HG02623 (cell line): ENCODE measurements at regions not wholly inside any gene's neighbourhood (a gene's known extent, or its start where the extent isn't known, plus 50 kb on each side); places are given as distances from the start of the nearest gene placed in this dataset.
"Not testable (repeated sequence)": the region's sequence is repeated elsewhere in the genome, so short reads cannot be mapped to it uniquely, and the experiment has no call there.

Experiments used
- ATAC-seq: cut with Tn5 transposase; IDR thresholded peaks from one replicate; pipeline ENCODE4 v1.9.1; 2021; ENCODE audit warnings: moderate library complexity; ENCODE audit not compliant: unreplicated experiment

DNA sequence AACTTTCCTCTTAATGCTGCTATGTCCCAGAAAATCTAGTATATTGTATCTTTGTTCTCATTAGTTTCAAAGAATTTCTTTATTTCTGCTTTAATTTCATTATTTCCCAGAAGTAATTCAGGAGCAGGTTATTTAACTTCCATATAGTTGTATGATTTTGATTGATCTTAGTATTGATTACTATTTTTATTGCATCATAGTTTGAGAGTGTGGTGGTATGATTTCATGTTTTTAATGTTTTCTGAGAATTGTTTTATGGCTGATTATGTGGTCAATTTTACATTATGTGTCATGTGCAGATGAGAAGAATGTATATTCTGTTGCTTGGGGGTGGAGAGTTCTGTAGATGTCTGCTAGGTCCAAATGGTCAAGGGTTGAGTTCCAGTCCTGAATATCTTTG lies 425.6 kb upstream of the RORB start:
- no peak for ATAC-seq

DNA sequence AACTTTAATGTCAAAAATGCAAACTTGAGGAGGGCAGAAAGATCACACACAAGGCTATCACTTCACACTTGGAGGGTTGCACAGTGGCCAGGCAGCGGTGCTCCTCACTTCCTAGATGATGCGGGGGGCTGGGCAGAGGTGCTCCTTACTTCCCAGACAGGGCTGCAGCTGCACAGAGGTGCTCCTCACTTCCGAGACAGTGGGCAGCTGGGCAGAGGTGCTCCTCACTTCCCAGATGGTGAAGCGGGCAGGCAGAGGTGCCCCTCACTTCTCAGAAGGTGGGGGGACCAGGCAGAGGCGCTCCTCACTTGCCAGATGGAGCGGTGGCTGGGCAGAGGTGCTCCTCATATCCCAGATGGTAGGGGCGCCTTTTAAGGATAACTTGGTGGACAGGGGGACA lies 423.2 kb upstream of the RORB start:
- no peak for ATAC-seq

DNA sequence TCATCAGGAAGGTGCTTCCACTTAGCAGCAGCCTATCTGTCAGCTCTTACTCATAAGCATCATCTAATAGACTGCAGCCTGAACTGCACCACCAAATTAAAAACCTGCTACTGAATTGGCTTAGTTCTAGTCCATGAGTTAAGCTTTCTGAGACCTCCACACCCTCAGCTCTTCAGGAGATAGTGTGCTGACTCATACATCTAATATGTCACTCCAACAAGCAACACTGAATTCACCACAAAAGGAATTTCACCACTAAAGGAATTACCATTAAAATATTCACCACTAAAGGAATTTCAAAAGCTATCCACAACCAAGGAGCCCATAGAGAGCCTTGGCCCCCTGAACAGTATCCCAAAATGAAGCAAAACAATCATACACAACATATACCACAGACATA lies 418.5 kb upstream of the RORB start:
- ATAC-seq = no peak

DNA sequence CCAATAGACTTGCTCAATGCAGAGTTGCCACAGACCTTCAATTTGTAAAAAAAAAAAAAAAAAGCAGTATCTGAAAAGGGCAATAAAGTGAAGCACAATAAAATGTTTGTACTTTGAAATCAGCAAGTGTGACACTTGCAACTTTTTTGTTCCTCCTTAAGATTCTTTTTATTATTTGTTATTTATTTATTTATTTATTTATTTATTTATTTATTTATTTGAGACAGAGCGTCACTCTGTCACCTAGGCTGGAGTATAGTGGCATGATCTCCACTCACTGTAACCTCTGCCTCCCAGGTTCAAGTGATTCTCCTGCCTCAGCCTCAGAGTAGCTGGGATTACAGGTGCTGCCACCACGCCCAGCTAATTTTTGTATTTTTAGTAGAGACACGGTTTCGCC lies 416.5 kb upstream of the RORB start:
- not testable (repeated sequence) for ATAC-seq

DNA sequence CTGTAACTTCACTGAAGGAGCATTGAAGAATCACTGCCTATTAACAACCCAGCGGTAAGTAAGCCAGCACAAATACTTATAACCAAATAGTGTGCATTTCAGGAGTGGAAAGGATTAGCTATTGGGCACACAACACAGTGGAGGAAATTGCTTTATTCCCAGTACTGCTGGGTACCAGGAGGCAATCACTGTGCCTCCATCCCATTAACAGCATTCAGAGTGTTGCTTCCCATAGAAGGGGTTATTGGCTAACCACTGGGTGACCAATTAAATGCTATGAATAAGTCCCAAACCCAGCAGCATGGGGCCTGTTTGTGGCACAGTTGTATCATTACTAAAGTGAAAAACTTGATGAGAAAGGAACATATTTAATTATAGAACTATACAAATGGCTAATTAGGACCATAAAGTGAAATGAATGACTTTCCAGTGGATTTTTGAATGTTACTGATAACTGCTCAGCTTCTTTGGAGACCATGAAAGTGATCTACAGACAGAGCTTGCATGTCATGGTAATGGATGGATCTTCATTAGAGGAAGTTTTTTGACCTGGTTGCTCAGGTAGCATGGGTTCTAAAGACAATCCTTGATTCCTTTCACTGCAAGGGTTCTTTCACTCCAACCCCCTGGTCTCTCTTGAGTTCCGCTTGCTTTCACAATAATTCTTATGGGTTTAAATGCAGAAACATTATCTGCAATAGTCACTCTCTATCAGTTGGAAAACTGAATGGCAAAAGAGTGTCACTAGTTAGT lies 413.3 kb upstream of the RORB start:
- ATAC-seq = no peak

DNA sequence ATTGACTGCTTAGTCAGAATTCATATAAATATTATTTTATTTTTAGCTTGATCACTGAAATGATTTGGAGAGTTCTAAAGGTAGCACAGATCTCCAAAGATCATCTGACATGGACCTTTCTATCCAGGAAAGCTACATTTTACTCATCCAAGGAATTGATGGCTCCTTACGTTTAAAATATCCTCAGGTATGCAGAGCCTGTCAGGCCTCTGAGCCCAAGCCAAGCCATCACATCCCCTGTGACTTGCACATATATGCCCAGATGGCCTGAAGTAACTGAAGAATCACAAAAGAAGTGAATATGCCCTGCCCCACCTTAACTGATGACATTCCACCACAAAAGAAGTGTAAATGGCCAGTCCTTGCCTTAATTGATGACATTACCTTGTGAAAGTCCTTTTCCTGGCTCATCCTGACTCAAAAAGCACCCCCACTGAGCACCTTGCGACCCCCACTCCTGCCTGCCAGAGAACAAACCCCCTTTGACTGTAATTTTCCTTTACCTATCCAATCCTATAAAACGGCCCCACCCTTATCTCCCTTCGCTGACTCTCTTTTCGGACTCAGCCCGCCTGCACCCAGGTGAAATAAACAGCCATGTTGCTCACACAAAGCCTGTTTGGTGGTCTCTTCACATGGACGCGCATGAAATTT lies 411.6 kb upstream of the RORB start:
- not testable (repeated sequence) for ATAC-seq

DNA sequence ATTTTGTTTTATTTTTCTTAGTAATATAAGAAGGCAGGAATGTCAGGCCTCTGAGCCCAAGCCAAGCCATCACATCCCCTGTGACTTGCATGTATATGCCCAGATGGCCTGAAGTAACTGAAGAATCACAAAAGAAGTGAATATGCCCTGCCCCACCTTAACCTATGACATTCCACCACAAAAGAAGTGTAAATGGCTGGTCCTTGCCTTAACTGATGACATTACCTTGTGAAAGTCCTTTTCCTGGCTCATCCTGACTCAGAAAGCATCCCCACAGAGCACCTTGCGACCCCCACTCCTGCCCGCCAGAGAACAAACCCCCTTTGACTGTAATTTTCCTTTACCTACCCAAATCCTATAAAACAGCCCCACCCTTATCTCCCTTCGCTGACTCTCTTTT lies 406.2 kb upstream of the RORB start:
- ATAC-seq = not testable (repeated sequence)

DNA sequence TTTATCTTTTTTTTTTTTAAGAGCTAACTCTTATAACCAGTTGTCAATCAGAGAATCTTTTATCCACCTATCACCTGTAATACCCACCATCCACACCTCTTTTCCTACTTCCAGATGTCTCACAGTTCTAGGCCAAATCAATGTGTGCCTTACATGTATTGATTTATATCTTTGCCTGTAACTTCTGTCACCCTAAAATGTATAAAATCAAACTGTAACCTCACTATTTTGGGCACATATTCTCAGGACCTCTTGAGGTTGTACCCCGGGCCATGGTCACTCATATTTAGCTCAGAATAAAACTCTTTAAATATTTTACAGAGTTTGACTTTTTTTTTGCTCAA lies 404.7 kb upstream of the RORB start:
- ATAC-seq = no peak

DNA sequence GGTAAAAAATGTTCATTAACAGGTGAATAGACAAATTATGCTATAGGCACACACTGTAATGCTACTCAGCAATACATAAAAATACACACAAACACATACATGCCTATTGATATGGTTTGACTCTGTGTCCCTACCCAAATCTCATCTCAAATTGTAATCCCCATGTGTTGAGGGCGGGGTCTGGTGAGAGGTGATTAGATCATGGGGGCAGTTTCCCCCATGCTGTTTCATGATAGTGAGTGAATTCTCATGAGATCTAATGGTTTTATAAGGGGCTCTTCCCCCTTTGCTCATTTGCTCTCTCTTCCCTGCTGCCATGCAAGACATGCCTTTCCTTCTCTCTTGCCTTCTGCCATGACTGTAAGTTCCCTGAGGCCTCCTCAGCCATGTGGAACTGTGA lies 403.1 kb upstream of the RORB start:
- ATAC-seq = not testable (repeated sequence)

DNA sequence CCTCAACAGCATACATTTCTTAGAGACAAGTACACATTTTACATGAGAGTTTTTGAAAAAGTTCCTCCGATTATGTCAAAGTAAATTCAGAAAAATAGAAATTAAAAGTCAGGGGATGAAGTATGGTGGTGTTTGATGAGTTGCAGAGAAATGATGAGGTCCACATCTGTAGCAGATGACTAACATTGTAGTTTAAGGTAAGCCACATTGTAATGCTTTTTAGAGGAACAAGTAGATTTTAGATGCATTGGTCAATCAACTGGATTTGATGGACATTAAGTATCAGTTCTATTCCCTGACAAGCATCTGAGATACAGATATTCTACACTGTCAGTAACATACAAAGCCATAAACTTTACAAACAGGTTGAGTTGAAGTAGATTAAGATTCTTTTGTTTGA lies 402.4 kb upstream of the RORB start:
- no peak for ATAC-seq

DNA sequence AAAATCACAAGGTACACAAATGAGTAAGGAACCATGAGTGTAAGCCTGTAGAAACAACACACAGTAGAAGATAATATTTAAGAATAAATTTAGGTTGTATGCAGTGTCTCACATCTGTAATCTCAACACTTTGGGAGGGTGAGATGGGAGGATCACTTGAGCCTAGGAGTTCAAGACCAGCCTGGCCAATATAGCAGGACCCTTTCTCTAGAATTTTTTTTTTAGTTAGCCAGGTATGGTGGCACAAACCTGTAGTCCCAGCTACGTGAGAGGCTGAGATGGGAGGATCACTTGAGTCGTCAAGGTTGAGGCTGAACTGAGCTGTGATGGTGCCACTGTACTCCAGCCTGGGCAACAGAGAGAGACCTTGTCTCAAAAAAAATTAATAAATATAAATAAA lies 401.2 kb upstream of the RORB start:
- no peak for ATAC-seq

DNA sequence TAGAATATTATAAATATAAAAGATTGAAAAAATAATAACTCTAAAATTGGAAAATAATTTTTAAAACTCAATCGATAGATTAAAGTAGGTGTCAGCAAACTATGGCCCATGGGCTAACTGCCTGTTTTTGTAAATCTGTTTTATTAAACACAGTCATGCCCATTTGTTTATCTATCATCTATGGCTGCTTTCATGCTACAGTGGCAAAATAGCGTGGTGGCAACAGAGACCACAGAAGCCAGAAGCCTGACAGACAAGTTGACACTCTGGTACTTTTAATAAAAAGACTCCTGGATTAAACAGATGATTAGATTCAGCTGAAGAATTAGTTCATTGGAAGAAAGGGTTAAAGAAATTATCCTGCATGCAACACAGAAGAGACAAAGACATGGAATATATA lies 400.7 kb upstream of the RORB start:
- no peak for ATAC-seq

DNA sequence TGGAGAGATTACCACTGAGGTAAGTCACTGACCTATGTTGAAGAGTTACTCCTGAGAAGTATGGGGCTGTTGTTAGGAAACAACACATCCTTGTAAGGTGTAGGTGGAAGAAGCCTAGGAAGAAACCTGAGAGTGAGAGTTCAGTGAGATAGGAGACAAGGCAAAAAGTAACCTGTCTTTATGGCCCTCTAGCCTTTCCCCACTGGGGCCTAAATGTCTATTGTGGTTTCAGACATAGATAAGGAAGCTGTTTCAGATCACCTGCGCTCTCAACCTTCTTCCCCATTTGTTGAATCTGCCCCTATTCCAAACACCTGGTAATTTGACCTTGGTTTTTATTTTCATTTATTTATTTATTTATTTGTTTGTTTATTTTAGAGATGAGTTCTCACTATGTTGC lies 397.1 kb upstream of the RORB start:
- no peak for ATAC-seq

DNA sequence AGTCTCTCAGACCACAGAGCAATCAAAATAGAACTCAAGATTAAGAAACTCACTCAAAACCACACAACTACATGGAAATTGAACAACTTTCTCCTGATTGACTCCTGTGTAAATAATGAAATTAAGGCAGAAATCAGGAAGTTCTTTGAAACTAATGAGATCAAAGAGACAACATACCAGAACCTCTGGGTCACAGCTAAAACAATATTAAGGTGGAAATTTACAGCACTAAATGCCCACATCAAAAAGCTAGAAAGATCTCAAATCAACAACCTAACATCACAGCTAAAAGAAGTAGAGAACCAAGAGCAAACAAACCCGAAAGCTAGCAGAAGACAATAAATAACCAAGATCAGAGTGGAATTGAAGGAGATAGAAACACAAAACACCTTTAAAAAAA lies 395.0 kb upstream of the RORB start:
- not testable (repeated sequence) for ATAC-seq

DNA sequence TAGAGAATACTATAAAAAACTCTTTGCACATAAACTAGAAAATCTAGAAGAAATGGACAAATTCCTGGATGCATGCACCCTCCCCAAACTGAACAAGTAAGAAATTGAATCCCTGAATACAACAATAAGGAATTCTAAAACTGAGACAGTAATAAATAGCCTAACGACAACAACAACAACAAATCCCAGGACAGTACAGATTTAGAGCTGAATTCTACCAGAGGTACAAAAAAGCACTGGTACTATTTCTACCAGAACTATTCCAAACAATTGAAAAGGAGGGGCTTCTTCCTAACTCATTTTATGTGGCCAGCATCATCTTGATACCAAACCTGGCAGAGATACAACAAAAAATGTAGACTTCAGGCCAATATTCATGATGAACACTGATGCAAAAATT lies 394.4 kb upstream of the RORB start:
- ATAC-seq = no peak

DNA sequence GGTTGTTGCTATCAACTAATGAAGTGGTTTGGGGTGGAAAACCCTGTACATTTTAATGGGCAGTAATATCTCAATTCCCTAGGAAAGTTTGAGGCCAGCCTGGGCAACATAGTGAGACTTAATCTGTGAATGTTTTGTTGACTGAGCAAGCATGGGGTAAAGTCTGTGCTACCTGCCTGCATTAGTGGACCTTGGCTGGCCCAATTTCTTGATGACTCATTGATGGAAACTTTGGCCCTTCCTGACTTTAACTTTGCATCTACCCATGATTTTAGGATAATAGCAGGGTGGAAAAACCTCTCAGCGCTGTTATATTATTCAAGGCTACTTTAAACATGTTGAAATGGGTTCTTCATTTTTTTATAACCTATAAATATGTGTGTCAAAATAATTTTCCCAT lies 389.4 kb upstream of the RORB start:
- no peak for ATAC-seq

DNA sequence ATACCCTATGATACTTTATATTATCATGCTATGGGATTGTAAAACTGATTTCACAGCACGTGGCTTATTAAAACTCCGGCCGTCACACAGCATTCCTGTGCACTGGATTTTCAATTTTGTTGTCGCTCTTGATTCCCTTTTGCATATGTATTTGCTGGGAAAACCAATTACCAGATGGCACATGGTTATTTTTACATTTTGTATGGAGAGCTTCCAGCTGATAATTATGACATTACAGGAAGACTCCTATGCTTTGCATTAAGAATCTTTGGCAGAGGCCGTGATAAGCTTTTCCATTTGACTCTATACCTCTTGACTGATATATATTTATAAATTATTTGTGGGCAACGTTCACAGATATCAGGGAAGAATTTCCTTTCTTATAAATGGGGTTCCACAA lies 381.2 kb upstream of the RORB start:
- no peak for ATAC-seq

DNA sequence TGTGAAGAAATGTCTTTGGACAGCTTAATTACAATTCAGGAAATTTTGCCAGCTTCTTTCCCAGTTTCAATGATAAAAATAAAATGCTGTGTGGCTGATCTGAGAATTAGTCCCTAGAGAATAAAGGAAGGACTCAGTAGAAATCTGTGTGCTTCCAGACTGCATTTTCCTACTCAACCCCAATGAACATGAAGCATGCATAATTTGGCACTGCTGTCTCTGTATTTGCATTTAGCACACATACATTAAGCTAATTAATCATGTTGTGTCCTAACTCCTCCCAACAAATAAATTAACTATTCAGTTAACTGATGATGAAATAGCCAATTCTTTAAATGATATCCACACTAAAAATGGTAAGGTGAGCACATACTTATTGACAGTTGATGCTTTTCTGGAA lies 380.0 kb upstream of the RORB start:
- no peak for ATAC-seq

DNA sequence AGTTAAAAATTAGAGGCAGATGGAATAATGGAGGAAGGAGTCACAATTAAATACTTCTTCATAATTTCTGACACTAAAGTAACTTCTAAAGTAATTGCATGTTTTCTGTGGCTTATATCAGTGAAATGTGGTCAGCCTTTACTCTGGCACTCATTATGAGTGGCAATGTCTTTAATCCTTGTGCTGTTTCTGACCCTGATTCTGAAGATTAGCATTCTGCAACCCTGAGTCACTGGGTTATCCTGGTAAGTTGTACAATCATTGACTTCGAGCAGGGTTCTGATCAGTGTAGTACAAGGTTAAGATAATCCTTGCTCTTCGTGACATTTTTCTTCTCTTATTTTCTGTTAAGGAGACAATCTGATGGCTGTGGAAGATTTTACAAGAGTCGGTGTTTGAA lies 379.4 kb upstream of the RORB start:
- ATAC-seq = no peak

DNA sequence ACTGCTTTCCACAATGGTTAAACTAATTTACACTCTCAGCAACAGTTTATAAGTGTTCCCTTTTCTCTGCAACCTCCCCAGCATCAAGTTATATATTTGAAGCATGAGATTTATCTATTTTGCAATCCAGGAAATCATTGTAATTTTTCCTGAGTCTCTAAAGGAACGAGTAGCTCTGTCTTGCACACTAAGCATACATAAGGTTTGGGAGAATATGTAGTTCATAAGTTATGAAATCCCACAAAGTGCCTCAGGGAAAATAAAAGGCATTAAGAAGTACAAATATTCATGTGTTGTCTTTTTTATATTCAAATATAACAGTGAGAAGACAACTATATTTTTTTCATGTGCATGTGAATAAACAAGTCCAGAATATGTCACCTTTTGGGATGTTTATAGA lies 377.1 kb upstream of the RORB start:
- ATAC-seq = no peak

DNA sequence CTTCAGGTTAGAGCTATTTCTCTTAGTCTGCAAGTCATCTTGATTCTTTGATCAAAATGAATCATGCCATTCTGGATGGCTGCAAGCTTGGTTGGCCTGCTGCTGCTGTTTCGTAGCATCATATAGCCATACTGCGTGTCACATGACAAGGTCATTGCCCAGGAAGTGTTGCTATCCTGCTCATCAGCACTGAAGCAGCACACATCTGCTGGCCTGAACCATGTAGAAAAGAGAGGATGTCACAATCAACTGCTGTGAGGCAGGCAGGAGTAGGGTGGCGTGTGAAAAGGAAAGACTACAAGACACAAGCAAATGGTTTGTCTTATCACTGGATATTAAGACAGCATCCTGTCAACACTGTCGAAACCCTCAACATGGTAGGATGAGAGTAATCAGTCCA lies 376.7 kb upstream of the RORB start:
- no peak for ATAC-seq

DNA sequence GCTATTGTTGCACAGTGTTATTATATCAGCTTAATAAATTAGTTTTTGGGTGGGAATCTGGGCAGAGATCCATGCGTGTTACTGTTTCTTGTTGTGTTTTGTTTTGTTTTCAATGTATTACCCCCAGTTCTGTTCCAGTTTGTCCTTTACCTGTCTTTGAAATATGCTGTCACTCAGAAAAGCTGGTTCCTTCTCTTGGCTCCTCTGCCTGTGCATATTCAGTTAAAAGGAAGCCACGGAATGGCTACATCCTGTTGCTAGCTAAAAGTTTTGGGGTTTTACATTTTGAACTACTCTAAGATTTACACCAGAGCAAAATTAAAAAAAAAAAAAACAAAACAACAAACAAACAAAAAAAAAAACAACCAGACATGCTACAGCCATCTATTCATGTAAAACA lies 374.9 kb upstream of the RORB start:
- no peak for ATAC-seq

DNA sequence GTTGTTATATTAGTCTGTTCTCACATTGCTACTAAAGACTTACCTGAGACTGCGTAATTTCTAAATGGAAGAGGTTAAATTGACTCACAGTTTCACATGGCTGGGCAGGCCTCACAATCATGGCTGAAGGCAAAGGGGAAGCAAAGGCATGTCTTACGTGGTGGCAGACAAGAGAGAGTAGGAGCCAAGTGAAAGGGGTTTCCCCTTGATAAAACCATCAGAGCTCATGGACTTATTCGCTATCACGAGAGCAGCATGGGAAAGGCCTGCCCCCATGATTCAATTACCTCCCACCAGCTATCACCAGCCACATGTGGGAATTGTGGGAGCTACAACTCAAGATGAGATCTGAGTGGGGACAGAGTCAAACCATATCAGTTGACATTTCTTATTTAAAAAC lies 374.5 kb upstream of the RORB start:
- ATAC-seq = no peak
